ENCODE measurements at regions not wholly inside any gene's neighbourhood (a gene's known extent, or its start where the extent isn't known, plus 50 kb on each side); places are given as distances from the start of the nearest gene placed in this dataset.

- Histone ChIP-seq H3K9me3 (ENCODE audit: insufficient read depth, low read depth) (no peaks in the 10 kb centered on the region), H3K4me3 (no peak overlapping the region), H3K4me2 (no peak overlapping the region), H4K20me1 (ENCODE audit: insufficient read depth) (no peaks in the 10 kb centered on the region), H3K4me1 (replicated peaks; ENCODE audit: insufficient read depth) (no peaks in the 10 kb centered on the region), H3K36me3 (ENCODE audit: low read depth) (no peaks in the 10 kb centered on the region), H3F3A (ENCODE audit: insufficient read depth, low read depth) (no peaks in the 10 kb centered on the region), H2AFZ (no peak overlapping the region), H3K27me3 (ENCODE audit: insufficient read depth, low read depth) (no peaks in the 10 kb centered on the region), H3K79me2 (ENCODE audit: low read depth) (no peaks in the 10 kb centered on the region), H3K27ac (no peak overlapping the region), H3K9me2 (ENCODE audit: insufficient read depth) (no peaks in the 10 kb centered on the region)
- ChIA-PET CTCF (no interaction called here), POLR2A (ENCODE audit: unreplicated experiment) (interaction anchor here (0.6 kb wide), 1 partner anchor 193 kb away, joined by 3 read pairs; no protein-coding TSS in a partner anchor)
- no TSS peak for BruUV-seq (replicated peaks)
- intact Hi-C loops (cut with micrococcal nuclease; ENCODE audit: unreplicated experiment), result no loop called here
- DNase-seq, result no peak
- TF ChIP-seq EZH2 (IDR thresholded peaks at IDR 0.05; ENCODE audit: low read depth), result no peak
- TF ChIP-seq CTCF (conservative IDR thresholded peaks at IDR 0.05), result no peak
Measured at GRCh38 chr12:92070864-92071445, 74.7 kb downstream of the BTG1 start.

GRCh38 chr12:92070054-92070863, 75.4 kb downstream of the BTG1 start:
- no peaks in the 10 kb centered on the region for H3K79me2 ChIP-seq (ENCODE audit: low read depth)
- H2AFZ ChIP-seq, result no peak overlapping the region
- H3K27me3 ChIP-seq (ENCODE audit: insufficient read depth, low read depth), result no peaks in the 10 kb centered on the region
- no peaks in the 10 kb centered on the region for H3K9me3 ChIP-seq (ENCODE audit: insufficient read depth, low read depth)
- no peak overlapping the region for H3K4me2 ChIP-seq
- H4K20me1 ChIP-seq (ENCODE audit: insufficient read depth), result no peaks in the 10 kb centered on the region
- no peaks in the 10 kb centered on the region for H3K9me2 ChIP-seq (ENCODE audit: insufficient read depth)
- no peaks in the 10 kb centered on the region for H3F3A ChIP-seq (ENCODE audit: insufficient read depth, low read depth)
- no peak overlapping the region for H3K27ac ChIP-seq
- intact Hi-C loops (cut with micrococcal nuclease; ENCODE audit: unreplicated experiment), result no loop called here
- H3K4me1 ChIP-seq (replicated peaks; ENCODE audit: insufficient read depth), result peaks cover 5% of the 10 kb centered on the region; the same call in 1 of the 2 replicates
- CTCF ChIA-PET, result no interaction called here
- POLR2A ChIA-PET (ENCODE audit: unreplicated experiment), result no interaction called here
- DNase-seq, result no peak
- TF ChIP-seq CTCF (conservative IDR thresholded peaks at IDR 0.05) (no peak), EZH2 (IDR thresholded peaks at IDR 0.05; ENCODE audit: low read depth) (no peak)
- no peaks in the 10 kb centered on the region for H3K36me3 ChIP-seq (ENCODE audit: low read depth)
- no peak overlapping the region for H3K4me3 ChIP-seq
- no TSS peak for BruUV-seq (replicated peaks)

- no peak overlapping the region for H3K4me2 ChIP-seq
Measured at GRCh38 chr12:92068459-92068858, 77.2 kb downstream of the BTG1 start.

More at GRCh38 chr12:92068459-92068858, 77.2 kb downstream of the BTG1 start:
- no TSS peak for BruUV-seq (replicated peaks)
- no peak overlapping the region for H2AFZ ChIP-seq
- intact Hi-C loops (cut with micrococcal nuclease; ENCODE audit: unreplicated experiment), result no loop called here
- no peaks in the 10 kb centered on the region for H3K9me2 ChIP-seq (ENCODE audit: insufficient read depth)
- no peaks in the 10 kb centered on the region for H3K27me3 ChIP-seq (ENCODE audit: insufficient read depth, low read depth)
- H3K36me3 ChIP-seq (ENCODE audit: low read depth), result no peaks in the 10 kb centered on the region
- no peaks in the 10 kb centered on the region for H3F3A ChIP-seq (ENCODE audit: insufficient read depth, low read depth)
- no peak for DNase-seq
- POLR2A ChIA-PET (ENCODE audit: unreplicated experiment), result no interaction called here
- H3K27ac ChIP-seq, result no peak overlapping the region
- no peaks in the 10 kb centered on the region for H3K79me2 ChIP-seq (ENCODE audit: low read depth)
- H3K4me1 ChIP-seq (replicated peaks; ENCODE audit: insufficient read depth), result peaks cover 5% of the 10 kb centered on the region; the same call in 1 of the 2 replicates
- TF ChIP-seq EZH2 (IDR thresholded peaks at IDR 0.05; ENCODE audit: low read depth) (no peak), CTCF (conservative IDR thresholded peaks at IDR 0.05) (no peak)
- CTCF ChIA-PET, result no interaction called here
- H4K20me1 ChIP-seq (ENCODE audit: insufficient read depth), result no peaks in the 10 kb centered on the region
- H3K4me3 ChIP-seq, result no peak overlapping the region
- H3K9me3 ChIP-seq (ENCODE audit: insufficient read depth, low read depth), result no peaks in the 10 kb centered on the region

All from PC-9 (cell line).